IPS-15b (cell line): ENCODE measurements at regions not wholly inside any gene's neighbourhood (a gene's known extent, or its start where the extent isn't known, plus 50 kb on each side); places are given as distances from the start of the nearest gene placed in this dataset.

Source experiments
- H3K27me3 ChIP-seq: one replicate; pipeline ENCODE4 v1.6.1; 2013; ENCODE audit warnings: low read length; ENCODE audit not compliant: control insufficient read depth, insufficient read depth
- H3K36me3 ChIP-seq: one replicate; pipeline ENCODE4 v1.6.1; 2013; ENCODE audit warnings: low read length; ENCODE audit not compliant: control insufficient read depth, insufficient read depth
- H3K4me1 ChIP-seq: one replicate; pipeline ENCODE4 v1.6.1; 2013; ENCODE audit warnings: mild to moderate bottlenecking, low read length; ENCODE audit not compliant: control insufficient read depth, insufficient read depth
- H3K4me3 ChIP-seq: one replicate; pipeline ENCODE4 v1.5.1; 2013; ENCODE audit warnings: low read depth, low read length
- H3K9ac ChIP-seq: one replicate; pipeline ENCODE4 v1.6.1; 2013; ENCODE audit warnings: low read depth, mild to moderate bottlenecking, low read length
- H3K9me3 ChIP-seq: one replicate; pipeline ENCODE4 v1.6.1; 2013; ENCODE audit warnings: mild to moderate bottlenecking, low read length; ENCODE audit not compliant: control insufficient read depth, insufficient read depth

- no peak overlapping the region for H3K9ac ChIP-seq
- no peaks in the 10 kb centered on the region for H3K36me3 ChIP-seq
- H3K9me3 ChIP-seq: no peaks in the 10 kb centered on the region
- no peaks in the 10 kb centered on the region for H3K27me3 ChIP-seq
- H3K4me3 ChIP-seq: no peak overlapping the region
- H3K4me1 ChIP-seq: no peaks in the 10 kb centered on the region
Measured at GRCh38 chr12:107519906-107520859, 165.4 kb upstream of the PWP1 start.

GRCh38 chr12:107521826-107522355, 163.7 kb upstream of the PWP1 start:
- Histone ChIP-seq H3K27me3 (no peaks in the 10 kb centered on the region), H3K9ac (no peak overlapping the region), H3K9me3 (no peaks in the 10 kb centered on the region), H3K4me1 (no peaks in the 10 kb centered on the region), H3K36me3 (no peaks in the 10 kb centered on the region), H3K4me3 (no peak overlapping the region)

DNA sequence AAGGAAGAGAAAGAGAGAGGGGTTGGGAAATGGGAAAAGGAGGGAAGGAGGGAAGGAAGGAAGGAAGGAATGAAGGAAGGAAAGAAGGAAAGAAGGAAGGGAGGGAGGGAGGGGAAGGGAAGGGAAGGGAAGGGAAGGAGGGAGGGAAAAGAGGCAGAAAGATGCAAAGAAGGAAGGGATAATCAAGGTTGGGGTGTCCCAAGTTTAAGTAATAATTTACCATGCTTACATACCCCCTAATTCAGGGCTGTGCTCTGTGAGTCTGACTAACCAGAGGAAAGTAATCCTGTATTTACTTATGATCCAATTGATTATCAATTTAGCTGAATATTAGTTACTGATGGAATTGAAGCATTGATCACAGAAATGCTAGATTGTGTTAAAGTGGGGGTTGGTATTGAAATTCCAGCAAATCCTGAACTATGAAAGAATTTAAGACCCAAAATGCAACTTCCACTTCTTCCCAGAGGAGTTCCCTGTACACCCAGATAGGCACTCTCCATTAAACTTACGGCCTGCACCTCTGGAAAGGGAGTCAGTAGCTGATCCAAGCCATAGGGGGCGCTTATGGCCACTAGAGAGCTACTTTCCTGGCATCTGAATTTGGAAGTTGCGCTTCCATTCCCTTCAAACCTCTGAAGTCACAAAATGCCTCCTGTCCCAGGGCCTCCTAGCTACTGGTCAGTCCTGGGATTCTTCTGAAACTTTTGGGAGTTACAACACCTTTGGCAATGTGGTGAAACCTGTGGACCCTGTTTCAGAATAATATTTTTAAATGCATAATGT, 162.7 kb upstream of the PWP1 start:
- no peak overlapping the region for H3K4me3 ChIP-seq
- H3K4me1 ChIP-seq: no peaks in the 10 kb centered on the region
- no peaks in the 10 kb centered on the region for H3K9me3 ChIP-seq
- no peaks in the 10 kb centered on the region for H3K36me3 ChIP-seq
- H3K9ac ChIP-seq: no peak overlapping the region
- no peaks in the 10 kb centered on the region for H3K27me3 ChIP-seq

GRCh38 chr12:107523775-107524535, 161.6 kb upstream of the PWP1 start:
- H3K27me3 ChIP-seq: no peaks in the 10 kb centered on the region
- no peak overlapping the region for H3K4me3 ChIP-seq
- no peaks in the 10 kb centered on the region for H3K9me3 ChIP-seq
- H3K4me1 ChIP-seq: no peaks in the 10 kb centered on the region
- H3K9ac ChIP-seq: no peak overlapping the region
- H3K36me3 ChIP-seq: no peaks in the 10 kb centered on the region

GRCh38 chr12:107525063-107525718, 160.4 kb upstream of the PWP1 start:
- H3K4me1 ChIP-seq: no peaks in the 10 kb centered on the region
- no peak overlapping the region for H3K4me3 ChIP-seq
- no peaks in the 10 kb centered on the region for H3K36me3 ChIP-seq
- no peak overlapping the region for H3K9ac ChIP-seq
- no peaks in the 10 kb centered on the region for H3K9me3 ChIP-seq
- H3K27me3 ChIP-seq: no peaks in the 10 kb centered on the region

GRCh38 chr12:107525719-107526554, 159.7 kb upstream of the PWP1 start:
- no peaks in the 10 kb centered on the region for H3K36me3 ChIP-seq
- no peak overlapping the region for H3K4me3 ChIP-seq
- H3K4me1 ChIP-seq: no peaks in the 10 kb centered on the region
- H3K9ac ChIP-seq: no peak overlapping the region
- H3K9me3 ChIP-seq: no peaks in the 10 kb centered on the region
- no peaks in the 10 kb centered on the region for H3K27me3 ChIP-seq

DNA sequence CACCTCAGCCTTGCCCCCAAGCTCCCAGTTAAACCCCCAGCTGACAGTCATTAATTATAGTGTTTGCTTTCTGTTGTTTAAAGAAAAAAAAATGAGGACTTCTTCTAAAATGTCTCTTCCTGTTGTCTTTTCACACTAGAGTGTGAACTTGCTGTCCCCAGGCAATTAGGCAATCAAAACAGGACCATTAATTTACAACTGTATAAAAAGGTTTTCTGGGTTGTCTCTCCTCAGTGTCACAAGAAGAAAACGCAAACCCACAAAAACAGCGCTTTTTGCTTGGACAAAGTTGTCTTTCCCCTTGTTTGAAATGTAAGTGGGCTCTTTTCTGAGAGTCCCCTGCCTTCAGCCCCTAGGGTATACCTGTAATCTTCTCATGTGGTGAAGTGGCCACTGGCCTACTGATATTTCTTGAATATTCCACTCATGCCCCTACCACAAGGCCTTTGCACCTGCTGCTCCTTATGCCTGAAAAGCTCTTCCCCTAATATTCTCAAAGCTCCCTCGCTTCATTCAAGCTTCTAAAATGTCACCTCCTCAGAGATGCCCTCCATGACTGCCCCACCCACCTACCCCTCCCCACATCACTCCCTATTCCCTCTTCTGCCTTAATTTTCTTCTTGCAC, 158.9 kb upstream of the PWP1 start:
- no peaks in the 10 kb centered on the region for H3K9me3 ChIP-seq
- H3K9ac ChIP-seq: no peak overlapping the region
- peaks cover 2% of the 10 kb centered on the region for H3K27me3 ChIP-seq
- H3K4me1 ChIP-seq: no peaks in the 10 kb centered on the region
- H3K36me3 ChIP-seq: no peaks in the 10 kb centered on the region
- H3K4me3 ChIP-seq: no peak overlapping the region

DNA sequence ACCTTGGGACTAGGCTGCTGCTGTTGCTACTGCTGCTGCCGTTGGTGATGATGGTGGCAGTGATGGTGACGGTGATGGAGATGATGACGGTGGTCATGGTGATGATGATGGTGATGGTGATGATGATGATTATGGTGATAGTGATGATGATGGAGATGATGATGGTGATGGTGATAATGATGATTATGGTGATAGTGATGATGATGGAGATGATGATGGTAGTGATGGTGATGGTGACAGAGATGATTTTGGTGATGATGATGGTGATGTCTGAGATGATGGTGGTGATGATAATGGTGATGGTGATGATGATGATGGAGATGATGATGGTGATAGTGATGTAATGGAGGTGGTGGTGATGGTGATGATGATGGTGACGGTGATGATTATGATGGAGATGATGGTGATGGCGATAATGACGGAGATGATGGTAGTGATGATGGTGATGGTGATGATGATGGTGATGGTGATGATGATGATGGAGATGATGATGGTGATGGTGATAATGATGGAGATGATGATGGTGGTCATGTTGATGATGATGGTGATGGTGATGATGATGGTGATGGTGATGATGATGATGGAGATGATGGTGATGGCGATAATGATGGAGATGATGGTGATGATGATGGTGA, 156.8 kb upstream of the PWP1 start:
- H3K36me3 ChIP-seq: no peaks in the 10 kb centered on the region
- H3K4me1 ChIP-seq: no peaks in the 10 kb centered on the region
- H3K9ac ChIP-seq: no peak overlapping the region
- H3K9me3 ChIP-seq: no peaks in the 10 kb centered on the region
- no peak overlapping the region for H3K4me3 ChIP-seq
- peaks cover 2% of the 10 kb centered on the region for H3K27me3 ChIP-seq

DNA sequence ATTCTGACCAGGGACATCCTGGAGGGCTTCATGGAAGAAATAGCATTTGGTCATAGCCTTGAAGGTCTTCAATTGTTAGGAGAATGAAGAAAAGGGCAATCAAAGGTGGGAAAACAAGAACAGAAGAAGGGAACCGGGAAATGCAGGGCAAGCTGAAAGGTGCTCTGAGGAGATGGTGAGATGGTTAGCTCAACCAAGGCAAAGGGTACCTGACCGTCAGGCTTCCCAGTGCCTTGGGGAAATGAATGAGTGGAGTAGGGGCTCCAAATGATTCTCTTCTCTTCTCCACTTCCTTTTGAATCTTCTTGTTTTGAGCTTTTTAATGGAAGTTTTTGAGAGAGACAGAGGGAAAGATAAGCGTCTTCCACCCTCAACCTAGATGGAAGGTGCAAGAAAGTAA, 155.6 kb upstream of the PWP1 start:
- Histone ChIP-seq H3K4me3 (no peak overlapping the region), H3K4me1 (no peaks in the 10 kb centered on the region), H3K36me3 (no peaks in the 10 kb centered on the region), H3K9me3 (no peaks in the 10 kb centered on the region), H3K9ac (no peak overlapping the region), H3K27me3 (peaks cover 2% of the 10 kb centered on the region)

- no peak overlapping the region for H3K9ac ChIP-seq
- H3K4me1 ChIP-seq: no peaks in the 10 kb centered on the region
- H3K4me3 ChIP-seq: no peak overlapping the region
- no peaks in the 10 kb centered on the region for H3K36me3 ChIP-seq
- no peaks in the 10 kb centered on the region for H3K9me3 ChIP-seq
- H3K27me3 ChIP-seq: peaks cover 2% of the 10 kb centered on the region
Measured at GRCh38 chr12:107530701-107531100, 154.9 kb upstream of the PWP1 start.
